ENCODE measurements at regions not wholly inside any gene's neighbourhood (a gene's known extent, or its start where the extent isn't known, plus 50 kb on each side); places are given as distances from the start of the nearest gene placed in this dataset.

GRCh38 chr12:124462750-124463149, 104.7 kb downstream of the NCOR2 start:
- Histone ChIP-seq H3K27me3 (no peaks in the 10 kb centered on the region), H3K36me3 (peaks cover 48 to 79% (median 69%) of the 10 kb centered on the region in 11 experiments), H3K4me1 (peaks cover 50 to 70% (median 61%) of the 10 kb centered on the region in 10 experiments), H3K27ac (0 out of 22 replicates have a peak overlapping the region, but pooled peaks of 1 of the 11 experiments have one; percentile 15), H4K20me1 (peaks cover 85 to 97% (median 91%) of the 10 kb centered on the region in 11 experiments), H3K9ac (peak overlapping the region in 2 of 11 experiments; percentile 12 to 25; a peak in 2 of 22 replicates), H3K4me3 (no peak overlapping the region), H3K4me2 (peak overlapping the region in 10 of 11 experiments; percentile 84 to 97 (median 92); a peak in 13 of 22 replicates), H3K9me3 (replicated peaks in 1 of 11) (peaks cover 4 to 16% (median 7%) of the 10 kb centered on the region in 11 experiments; a peak in 14 of 22 replicates)
- TF ChIP-seq Cebpa-rat (IDR thresholded peaks at IDR 0.05) = no peak

- no peak for TF ChIP-seq Cebpa-rat (IDR thresholded peaks at IDR 0.05)
- Histone ChIP-seq H3K4me3 (no peak overlapping the region), H3K4me1 (peaks cover 53 to 73% (median 67%) of the 10 kb centered on the region in 10 experiments), H3K4me2 (peak overlapping the region in 6 of 11 experiments; percentile 5 to 96 (median 88); a peak in 7 of 22 replicates), H3K27me3 (no peaks in the 10 kb centered on the region), H3K36me3 (peaks cover 48 to 79% (median 69%) of the 10 kb centered on the region in 11 experiments), H3K27ac (0 out of 22 replicates have a peak overlapping the region, but pooled peaks of 1 of the 11 experiments have one; percentile 15), H3K9me3 (replicated peaks in 1 of 11) (peaks cover 4 to 16% (median 7%) of the 10 kb centered on the region in 11 experiments; a peak in 14 of 22 replicates), H4K20me1 (peaks cover 85 to 100% (median 97%) of the 10 kb centered on the region in 11 experiments), H3K9ac (peak overlapping the region in 1 of 11 experiments; percentile 25; a peak in 1 of 22 replicates)
These were observed 105.4 kb downstream of the NCOR2 start for GRCh38 chr12:124461851-124462623.

GRCh38 chr12:124461241-124461673, 106.2 kb downstream of the NCOR2 start:
- Histone ChIP-seq H3K9me3 (replicated peaks in 1 of 11) (peaks cover 4 to 16% (median 7%) of the 10 kb centered on the region in 11 experiments; a peak in 14 of 22 replicates), H3K27me3 (no peaks in the 10 kb centered on the region), H4K20me1 (peaks cover 83 to 100% (median 96%) of the 10 kb centered on the region in 11 experiments), H3K27ac (peak overlapping the region in 1 of 11 experiments; percentile 34; a peak in 1 of 22 replicates), H3K4me1 (peaks cover 50 to 71% (median 66%) of the 10 kb centered on the region in 10 experiments), H3K36me3 (peaks cover 49 to 83% (median 70%) of the 10 kb centered on the region in 11 experiments), H3K4me2 (no peak overlapping the region), H3K9ac (no peak overlapping the region), H3K4me3 (no peak overlapping the region)
- no peak for TF ChIP-seq Cebpa-rat (IDR thresholded peaks at IDR 0.05)

- Histone ChIP-seq H3K9ac (no peak overlapping the region), H3K4me3 (no peak overlapping the region), H3K27me3 (no peaks in the 10 kb centered on the region), H3K36me3 (peaks cover 50 to 87% (median 74%) of the 10 kb centered on the region in 11 experiments), H3K4me2 (no peak overlapping the region), H3K27ac (peak overlapping the region in 1 of 11 experiments; percentile 34; a peak in 1 of 22 replicates), H3K9me3 (replicated peaks in 1 of 11) (peaks cover 4 to 16% (median 7%) of the 10 kb centered on the region in 11 experiments; a peak in 14 of 22 replicates), H3K4me1 (peaks cover 50 to 71% (median 67%) of the 10 kb centered on the region in 10 experiments), H4K20me1 (peaks cover 86 to 100% (median 96%) of the 10 kb centered on the region in 11 experiments)
- TF ChIP-seq Cebpa-rat (IDR thresholded peaks at IDR 0.05) = no peak
These were observed 106.6 kb downstream of the NCOR2 start for GRCh38 chr12:124460771-124461170.

GRCh38 chr12:124459852-124460645, 107.4 kb downstream of the NCOR2 start:
- Histone ChIP-seq H3K9ac (no peak overlapping the region), H3K9me3 (replicated peaks in 1 of 11) (peaks cover 2 to 14% (median 4%) of the 10 kb centered on the region in 11 experiments; a peak in 14 of 22 replicates), H3K27ac (0 out of 22 replicates have a peak overlapping the region, but pooled peaks of 1 of the 11 experiments have one; percentile 14), H3K27me3 (no peaks in the 10 kb centered on the region), H4K20me1 (peaks cover 86 to 100% (median 96%) of the 10 kb centered on the region in 11 experiments), H3K36me3 (peaks cover 43 to 86% (median 70%) of the 10 kb centered on the region in 11 experiments), H3K4me2 (no peak overlapping the region), H3K4me1 (peaks cover 50 to 71% (median 67%) of the 10 kb centered on the region in 10 experiments), H3K4me3 (no peak overlapping the region)
- TF ChIP-seq Cebpa-rat (IDR thresholded peaks at IDR 0.05) = no peak

- peaks cover 37 to 78% (median 64%) of the 10 kb centered on the region in 11 experiments for H3K36me3 ChIP-seq
- H3K27ac ChIP-seq = peak overlapping the region in 4 of 11 experiments; percentile 81 to 88 (median 86); a peak in 6 of 22 replicates
- no peak overlapping the region for H3K9ac ChIP-seq
- peaks cover 86 to 100% (median 95%) of the 10 kb centered on the region in 11 experiments for H4K20me1 ChIP-seq
- H3K4me2 ChIP-seq = peak overlapping the region in 6 of 11 experiments; percentile 93 to 99 (median 98); a peak in 7 of 22 replicates
- peaks cover 0 to 9% (median 0%) of the 10 kb centered on the region in 11 experiments; a peak in 2 of 22 replicates for H3K9me3 ChIP-seq (replicated peaks in 1 of 11)
- TF ChIP-seq Cebpa-rat (IDR thresholded peaks at IDR 0.05) = no peak
- no peaks in the 10 kb centered on the region for H3K27me3 ChIP-seq
- no peak overlapping the region for H3K4me3 ChIP-seq
- H3K4me1 ChIP-seq = peaks cover 50 to 71% (median 67%) of the 10 kb centered on the region in 10 experiments
These were observed 108.2 kb downstream of the NCOR2 start for GRCh38 chr12:124458992-124459851.

GRCh38 chr12:124458220-124458991, 109.0 kb downstream of the NCOR2 start:
- peak overlapping the region in 9 of 11 experiments; percentile 68 to 82 (median 80); a peak in 16 of 22 replicates for H3K9ac ChIP-seq
- H3K36me3 ChIP-seq = peaks cover 32 to 70% (median 58%) of the 10 kb centered on the region in 11 experiments
- H3K27me3 ChIP-seq = no peaks in the 10 kb centered on the region
- peaks cover 50 to 70% (median 67%) of the 10 kb centered on the region in 10 experiments for H3K4me1 ChIP-seq
- peaks cover 0 to 9% (median 0%) of the 10 kb centered on the region in 11 experiments; a peak in 2 of 22 replicates for H3K9me3 ChIP-seq (replicated peaks in 1 of 11)
- peak overlapping the region in 9 of 11 experiments; percentile 81 to 88 (median 84); a peak in 16 of 22 replicates for H3K27ac ChIP-seq
- no peak for TF ChIP-seq Cebpa-rat (IDR thresholded peaks at IDR 0.05)
- peaks cover 84 to 99% (median 94%) of the 10 kb centered on the region in 11 experiments for H4K20me1 ChIP-seq
- H3K4me2 ChIP-seq = peak overlapping the region; percentile 93 to 100 (median 99)
- peak overlapping the region in 2 of 10 experiments; percentile 45 to 67; a peak in 1 of 20 replicates for H3K4me3 ChIP-seq
